ENCODE measurements at regions not wholly inside any gene's neighbourhood (a gene's known extent, or its start where the extent isn't known, plus 50 kb on each side); places are given as distances from the start of the nearest gene placed in this dataset.
A peak's percentile ranks its signal among the peaks of the same experiment; 100 is the strongest.

DNA sequence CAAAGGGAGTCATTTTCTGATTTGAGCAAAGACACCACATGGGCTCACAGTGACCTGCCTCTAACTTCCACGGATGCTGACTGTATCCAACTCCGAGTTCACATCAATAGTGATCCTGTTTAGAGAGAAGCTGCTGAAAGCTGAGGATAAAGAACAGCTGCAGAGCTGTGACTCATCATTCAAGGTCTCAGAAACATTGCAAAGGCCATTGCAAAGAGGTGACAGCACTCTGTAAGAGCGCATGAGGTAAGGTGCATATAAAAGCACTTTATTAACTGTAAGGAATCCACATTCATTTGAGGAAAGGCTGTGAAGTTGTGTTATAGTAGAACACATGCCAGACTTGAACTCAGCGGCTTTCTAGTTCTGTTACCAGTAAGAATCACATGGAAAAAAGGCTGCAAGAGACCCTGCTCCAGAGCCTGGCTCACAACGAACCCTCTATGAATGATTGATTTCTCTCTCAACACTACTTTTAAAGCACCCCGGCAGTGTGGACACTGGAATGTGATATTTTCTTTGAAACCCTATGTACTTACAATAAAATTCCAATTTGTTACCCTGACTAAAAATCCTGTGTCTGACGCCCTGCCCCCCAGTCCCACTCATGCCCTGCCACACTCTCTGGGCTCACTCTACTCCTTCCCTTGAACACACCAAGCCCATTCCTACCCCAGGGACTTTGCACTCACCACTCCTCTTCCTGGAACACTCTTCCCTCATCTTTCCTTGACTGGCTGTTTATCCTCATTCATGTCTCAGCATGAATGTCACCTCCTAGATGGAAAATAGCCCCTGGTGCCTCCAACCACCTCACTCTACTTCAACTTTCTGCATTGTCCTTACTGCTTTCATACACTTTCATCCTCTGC, 111.2 kb downstream of the LSM3 start:
- Histone ChIP-seq H3K27me3 (ENCODE audit: control insufficient read depth in 2 of 2, insufficient read depth in 2 of 2, low read length in 2 of 2) (peaks cover 5 to 6% of the 10 kb centered on the region in 2 experiments), H3K79me2 (ENCODE audit: control insufficient read depth, insufficient read depth, low read length) (no peaks in the 10 kb centered on the region), H3K27ac (ENCODE audit: insufficient read depth, low read depth, low read length) (no peak overlapping the region), H3K9me3 (replicated peaks; ENCODE audit: control insufficient read depth, insufficient read depth, low read length) (no peaks in the 10 kb centered on the region), H3K9ac (replicated peaks; ENCODE audit: extremely low read depth, insufficient read depth, low read length) (no peak overlapping the region), H3K4me2 (ENCODE audit: insufficient read depth, low read length) (no peak overlapping the region), H2AFZ (ENCODE audit: low read depth, low read length) (no peak overlapping the region), H3K9me1 (replicated peaks; ENCODE audit: control insufficient read depth, extremely low read depth, insufficient read depth, low read length) (no peaks in the 10 kb centered on the region), H3K4me1 (ENCODE audit: control insufficient read depth, extremely low read depth, insufficient read depth, low read length) (no peaks in the 10 kb centered on the region), H4K20me1 (replicated peaks; ENCODE audit: control insufficient read depth, extremely low read depth, insufficient read depth, low read length) (no peaks in the 10 kb centered on the region), H3K36me3 (ENCODE audit: control insufficient read depth in 2 of 2, extremely low read depth in 1 of 2, insufficient read depth in 2 of 2, low read length in 2 of 2) (no peaks in the 10 kb centered on the region), H3K4me3 (replicated peaks in 1 of 3; ENCODE audit: insufficient read depth in 1 of 3, low read depth in 1 of 3, low read length in 3 of 3) (no peak overlapping the region)
- TF ChIP-seq POLR2A (IDR thresholded peaks at IDR 0.05; ENCODE audit: low read depth, low read length) (no peak), CTCF (IDR thresholded peaks at IDR 0.05; ENCODE audit: extremely low read depth in 1 of 2, insufficient read depth in 1 of 2, low read depth in 1 of 2, low read length in 2 of 2) (no peak), MYC (IDR thresholded peaks at IDR 0.05; ENCODE audit: low read depth, low read length) (no peak), POLR2AphosphoS5 (IDR thresholded peaks at IDR 0.05; ENCODE audit: insufficient read depth, low read depth, low read length) (no peak), EZH2 (IDR thresholded peaks at IDR 0.05; ENCODE audit: borderline replicate concordance, low read depth, low read length, severe bottlenecking) (no peak), GATA2 (IDR thresholded peaks at IDR 0.05; ENCODE audit: insufficient read depth, insufficient read length, low read depth, low read length) (no peak)
- no TSS peak for BruUV-seq (replicated peaks)
- ChIA-PET CTCF (interaction anchor here (0.7 to 1.3 kb wide), 5 partner anchors 14 to 219 kb away, joined by 3 read pairs; no protein-coding TSS in a partner anchor), POLR2A (no interaction called here)
- FAIRE-seq (no peak), DNase-seq (ENCODE audit: low read depth, low spot score) (peak; percentile 10)
- intact Hi-C loops (cut with micrococcal nuclease) (no loop called here), dilution Hi-C loops (cut with MboI; ENCODE audit: extremely low pct_ligation_motif_present, low sequenced_read_pairs) (no loop called here)
